GM18519 (cell line): ENCODE measurements at regions not wholly inside any gene's neighbourhood (a gene's known extent, or its start where the extent isn't known, plus 50 kb on each side); places are given as distances from the start of the nearest gene placed in this dataset.
"Not testable (repeated sequence)": the region's sequence is repeated elsewhere in the genome, so short reads cannot be mapped to it uniquely, and the experiment has no call there.

Experiments
- ATAC-seq: cut with Tn5 transposase; IDR thresholded peaks from one replicate; pipeline ENCODE4 v1.9.1; 2021; ENCODE audit warnings: mild to moderate bottlenecking, moderate library complexity; ENCODE audit not compliant: unreplicated experiment, low FRiP score

GRCh38 chr14:84456946-84457345, 1073.0 kb upstream of the FLRT2 start:
- ATAC-seq, result no peak

- ATAC-seq, result no peak
These were observed 1071.1 kb upstream of the FLRT2 start for GRCh38 chr14:84458881-84459280.

GRCh38 chr14:84465880-84466279, 1064.1 kb upstream of the FLRT2 start:
- no peak for ATAC-seq

GRCh38 chr14:84468153-84468552, 1061.8 kb upstream of the FLRT2 start:
- no peak for ATAC-seq

GRCh38 chr14:84477996-84478395, 1051.9 kb upstream of the FLRT2 start:
- no peak for ATAC-seq

- no peak for ATAC-seq
These were observed 1047.5 kb upstream of the FLRT2 start for GRCh38 chr14:84482256-84483071.

GRCh38 chr14:84483072-84483420, 1046.9 kb upstream of the FLRT2 start:
- ATAC-seq, result no peak

- not testable (repeated sequence) for ATAC-seq
These were observed 1045.7 kb upstream of the FLRT2 start for GRCh38 chr14:84484243-84484642.

GRCh38 chr14:84485036-84485435, 1044.9 kb upstream of the FLRT2 start:
- ATAC-seq, result no peak

GRCh38 chr14:84490081-84490480, 1039.9 kb upstream of the FLRT2 start:
- ATAC-seq, result no peak

GRCh38 chr14:84492685-84493084, 1037.3 kb upstream of the FLRT2 start:
- ATAC-seq, result no peak

GRCh38 chr14:84493779-84494178, 1036.2 kb upstream of the FLRT2 start:
- ATAC-seq, result no peak

- ATAC-seq, result no peak
These were observed 1033.3 kb upstream of the FLRT2 start for GRCh38 chr14:84496677-84497076.

- not testable (repeated sequence) for ATAC-seq
These were observed 1017.1 kb upstream of the FLRT2 start for GRCh38 chr14:84512823-84513222.

GRCh38 chr14:84519836-84520235, 1010.1 kb upstream of the FLRT2 start:
- ATAC-seq, result no peak

GRCh38 chr14:84520711-84521338, 1009.1 kb upstream of the FLRT2 start:
- no peak for ATAC-seq

- no peak for ATAC-seq
These were observed 1006.2 kb upstream of the FLRT2 start for GRCh38 chr14:84523746-84524145.

- ATAC-seq, result no peak
These were observed 1002.2 kb upstream of the FLRT2 start for GRCh38 chr14:84527706-84528105.

- no peak for ATAC-seq
These were observed 997.9 kb upstream of the FLRT2 start for GRCh38 chr14:84532016-84532415.

- ATAC-seq, result no peak
These were observed 996.7 kb upstream of the FLRT2 start for GRCh38 chr14:84533181-84533725.

- no peak for ATAC-seq
These were observed 996.2 kb upstream of the FLRT2 start for GRCh38 chr14:84533791-84534190.

- no peak for ATAC-seq
These were observed 994.5 kb upstream of the FLRT2 start for GRCh38 chr14:84535484-84535883.
